CD4-positive, alpha-beta T cell treated with Interleukin-10 for 1 hour (primary cell): ENCODE measurements at regions not wholly inside any gene's neighbourhood (a gene's known extent, or its start where the extent isn't known, plus 50 kb on each side); places are given as distances from the start of the nearest gene placed in this dataset.
"Not testable (repeated sequence)": the region's sequence is repeated elsewhere in the genome, so short reads cannot be mapped to it uniquely, and the experiment has no call there.

Source experiments
- DNase-seq: peaks from one replicate; pipeline ENCODE4 v3.0.0-alpha.2; 2020

DNA sequence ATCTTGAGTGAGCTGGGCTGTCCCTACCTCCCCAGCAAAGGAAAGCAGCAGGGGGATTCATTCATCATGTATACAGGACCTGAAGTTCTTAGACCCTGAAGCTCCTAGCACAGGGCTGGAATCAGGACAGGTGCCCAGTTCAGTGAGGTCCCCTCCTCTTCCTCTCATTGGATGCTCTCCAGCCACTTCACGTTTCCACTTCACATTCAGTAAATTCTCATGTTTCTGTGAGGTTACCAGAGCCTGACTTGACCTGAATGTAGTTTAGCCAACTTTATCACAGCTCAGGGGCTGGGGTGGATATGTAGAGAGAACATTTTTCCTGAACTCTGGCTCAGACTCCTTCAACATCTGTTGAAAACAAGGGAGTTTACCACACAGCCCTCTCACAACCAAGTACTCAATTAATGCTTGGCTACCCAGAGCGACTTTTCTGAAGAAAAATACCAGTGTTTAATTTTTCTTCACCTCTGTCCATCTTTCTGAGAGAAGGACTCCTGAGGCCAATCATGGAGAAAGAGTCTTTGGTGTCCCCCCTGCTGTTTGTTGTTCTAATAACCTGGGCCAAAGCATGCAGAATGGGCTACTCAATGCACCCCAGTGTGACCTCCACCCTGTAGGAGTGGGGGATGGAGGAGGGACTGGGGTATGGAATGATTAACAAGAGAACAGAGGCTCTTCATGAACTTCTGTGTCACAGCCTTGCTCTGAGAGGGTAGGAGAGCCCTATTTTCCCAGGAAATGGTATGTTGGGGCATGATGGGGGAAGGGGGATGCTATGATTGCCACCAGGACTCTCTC lies 108.3 kb upstream of the FGGY start:
- no peak for DNase-seq

DNA sequence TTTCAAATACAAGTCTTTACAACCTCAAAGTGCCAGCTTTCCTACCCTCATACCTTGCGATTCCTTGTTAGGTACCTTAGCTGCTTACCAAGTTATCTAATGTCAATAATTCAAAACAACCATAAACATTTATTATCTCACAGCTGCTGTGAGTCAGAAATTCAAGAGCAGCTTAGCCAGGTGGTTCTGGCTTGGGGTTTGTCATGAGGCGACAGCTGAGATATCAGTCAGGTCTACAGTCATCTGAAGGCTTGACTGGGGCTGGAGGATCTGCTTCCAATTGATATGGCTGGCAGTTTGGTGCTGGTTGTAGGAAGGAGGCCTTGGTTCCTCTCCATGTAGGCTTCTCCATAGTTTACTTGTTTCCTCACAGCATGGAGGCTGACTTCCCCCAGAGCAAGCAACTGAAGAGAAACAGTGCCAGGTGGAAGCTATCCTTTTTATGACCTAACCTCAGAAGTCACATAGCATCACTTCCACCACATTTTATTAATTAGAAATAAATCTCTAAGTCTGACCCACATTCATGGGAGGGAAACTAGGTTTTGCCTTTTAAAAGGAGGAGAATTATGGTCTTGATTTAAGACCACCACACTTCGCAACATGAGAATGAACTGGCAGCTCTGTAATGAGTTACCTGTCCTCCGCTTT lies 103.3 kb upstream of the FGGY start:
- DNase-seq = no peak

DNA sequence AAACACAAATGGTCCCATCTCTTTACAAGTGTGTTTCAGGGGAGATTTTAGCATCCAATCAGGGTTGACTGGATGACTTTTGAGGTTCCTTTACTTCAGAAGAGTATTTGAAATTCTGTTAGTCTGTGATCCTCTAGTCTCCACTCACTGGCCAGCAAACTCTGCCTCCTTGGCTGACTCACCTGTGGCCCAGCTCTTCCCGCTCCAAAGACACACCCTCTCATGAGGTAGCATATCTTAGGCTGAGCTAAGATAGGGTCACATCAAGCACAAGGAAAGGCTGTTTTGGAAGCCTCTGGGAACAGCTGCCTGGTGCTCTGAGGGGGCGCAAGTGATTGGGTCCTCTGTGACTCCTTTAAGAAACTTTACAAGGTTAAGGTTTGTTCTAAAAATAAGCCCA lies 102.3 kb upstream of the FGGY start:
- DNase-seq = no peak

DNA sequence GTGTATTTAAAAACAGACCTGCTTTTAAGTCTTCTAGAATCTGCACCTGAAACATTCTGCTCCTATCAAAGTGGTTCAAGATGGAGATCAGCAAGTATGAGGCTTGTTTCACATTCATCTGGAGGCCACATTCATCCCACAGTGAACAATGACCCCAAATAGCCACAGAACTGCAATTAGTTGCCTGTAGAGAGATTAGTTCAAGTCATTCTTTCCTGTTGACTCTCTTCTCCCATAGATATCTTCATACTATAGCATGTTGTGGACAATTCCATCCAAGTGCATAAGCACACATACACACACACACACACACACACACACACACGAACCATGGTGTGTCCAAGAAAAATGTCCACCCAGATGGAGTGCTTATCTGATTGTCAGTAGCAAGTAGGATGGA lies 101.7 kb upstream of the FGGY start:
- DNase-seq = no peak

DNA sequence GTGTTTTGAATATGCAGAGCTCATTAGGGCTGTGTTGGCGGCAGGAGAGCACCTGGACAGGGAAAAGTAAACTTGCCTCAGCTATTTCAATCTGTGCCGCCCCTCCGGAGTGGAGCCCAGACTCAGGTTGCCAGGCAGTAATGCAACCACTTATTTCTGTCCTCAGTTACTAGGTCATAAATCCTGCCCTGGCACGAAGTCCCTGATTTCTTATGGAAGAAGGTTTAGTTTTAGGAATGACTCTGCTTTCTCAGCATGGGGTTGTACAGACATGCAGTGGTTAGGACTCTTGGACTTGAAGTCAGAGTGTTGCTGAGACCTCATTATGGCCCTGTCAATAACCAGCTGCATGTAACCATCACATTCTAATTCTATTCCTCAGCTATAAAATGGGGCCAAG lies 98.3 kb upstream of the FGGY start:
- DNase-seq = no peak

DNA sequence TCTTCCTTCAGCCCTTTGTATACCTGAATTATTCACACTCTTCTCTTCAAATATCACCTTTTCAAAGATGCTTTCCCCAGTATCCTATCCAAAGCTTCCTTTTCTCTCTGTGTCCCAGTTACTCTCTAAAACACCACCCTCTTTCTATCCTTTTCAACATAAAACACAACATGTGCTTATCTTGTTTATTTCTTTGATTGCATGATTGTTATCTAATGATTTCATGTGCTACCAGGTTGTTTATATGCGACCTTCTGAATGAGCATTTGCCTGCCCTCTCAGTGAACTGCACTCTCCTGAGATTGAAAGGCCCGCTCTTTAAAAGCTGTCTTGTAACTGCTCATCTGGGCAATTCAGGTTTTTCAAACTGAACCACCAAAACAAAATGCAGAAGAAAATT lies 97.7 kb upstream of the FGGY start:
- no peak for DNase-seq

DNA sequence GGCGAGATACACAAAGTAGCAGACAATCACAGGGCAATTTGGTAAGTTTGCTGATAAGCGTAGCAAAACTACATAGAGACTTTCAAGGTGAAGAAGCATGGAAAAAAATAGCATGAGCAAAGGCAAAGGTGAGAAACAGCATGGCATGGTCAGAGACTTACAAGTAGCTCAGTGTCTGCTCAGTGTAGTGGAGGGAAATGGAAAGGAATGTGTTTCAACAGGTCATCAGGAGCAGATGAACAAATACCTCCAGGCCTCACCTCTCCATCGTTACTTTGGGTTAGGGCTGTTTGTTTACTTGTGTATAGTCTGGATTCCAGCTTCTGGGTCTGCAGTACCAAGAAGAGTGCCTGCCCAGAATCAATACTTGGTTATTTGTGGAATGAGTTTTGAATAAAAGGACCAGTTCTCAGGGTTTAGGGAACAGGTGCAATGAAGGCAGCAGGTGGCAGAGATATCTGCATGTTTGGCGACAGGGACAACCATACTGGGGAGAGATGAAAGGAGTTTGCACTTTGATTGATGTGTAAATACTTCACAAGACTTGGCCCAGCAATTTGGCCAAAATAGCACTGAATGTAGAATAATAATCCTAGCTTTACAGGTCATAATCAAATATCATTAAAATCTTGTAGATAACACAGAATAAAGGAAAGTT lies 97.0 kb upstream of the FGGY start:
- no peak for DNase-seq

DNA sequence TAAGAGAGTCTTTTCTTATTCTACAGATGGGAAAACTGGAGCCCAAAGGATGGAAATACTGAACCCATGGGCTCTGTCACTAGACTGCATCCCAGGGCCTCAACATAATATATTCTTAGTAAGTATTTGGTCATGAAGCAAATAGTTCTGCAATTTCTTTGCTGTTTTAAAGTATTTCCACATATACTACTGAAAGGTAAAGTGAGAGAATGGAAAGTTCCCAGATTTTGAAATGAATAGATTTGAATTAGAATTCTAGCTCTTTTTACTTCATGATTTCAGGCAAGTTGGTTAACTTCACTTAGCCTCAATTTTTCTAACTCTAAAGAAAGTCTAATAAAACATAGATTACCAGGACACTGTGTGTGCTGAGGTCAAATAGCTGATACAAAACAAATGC lies 95.6 kb upstream of the FGGY start:
- no peak for DNase-seq

DNA sequence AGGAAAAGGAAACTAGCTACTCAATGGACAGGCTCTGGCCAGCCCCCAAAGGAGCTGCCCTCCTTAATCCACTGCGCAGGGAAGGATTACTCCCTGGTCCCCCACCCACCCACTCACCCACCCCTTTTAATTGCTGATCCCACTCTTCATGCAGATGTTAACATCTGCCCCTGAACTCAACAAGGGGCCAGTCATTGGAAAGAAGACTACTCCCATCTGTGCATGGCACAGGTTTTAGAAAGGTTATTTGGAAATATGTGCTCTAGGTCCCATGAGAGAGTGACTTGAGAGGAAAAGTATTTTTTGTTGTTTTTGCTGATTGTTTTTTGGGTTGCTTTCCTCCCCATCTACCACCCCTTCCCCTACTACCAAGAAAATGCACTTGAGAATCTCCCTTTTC lies 94.4 kb upstream of the FGGY start:
- no peak for DNase-seq

DNA sequence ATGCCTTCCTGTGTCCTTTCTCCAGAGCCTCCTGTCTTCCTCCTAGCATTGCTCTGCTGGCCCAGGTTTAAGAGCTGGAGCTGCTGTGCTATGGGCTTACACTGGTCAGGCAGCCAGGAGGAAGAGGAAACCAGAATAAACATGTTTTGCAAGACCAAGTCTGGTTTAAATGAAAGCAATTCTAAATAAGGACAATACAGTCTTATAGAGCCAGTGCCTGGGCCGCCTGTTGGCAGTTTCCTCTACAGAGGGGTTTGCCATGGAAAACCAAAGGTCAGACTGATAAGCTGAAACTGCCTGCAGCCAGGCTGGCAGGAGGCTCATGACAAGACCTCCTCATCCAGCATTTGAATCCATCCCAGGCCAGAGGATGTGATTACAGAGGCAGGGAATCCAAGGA lies 92.9 kb upstream of the FGGY start:
- no peak for DNase-seq

DNA sequence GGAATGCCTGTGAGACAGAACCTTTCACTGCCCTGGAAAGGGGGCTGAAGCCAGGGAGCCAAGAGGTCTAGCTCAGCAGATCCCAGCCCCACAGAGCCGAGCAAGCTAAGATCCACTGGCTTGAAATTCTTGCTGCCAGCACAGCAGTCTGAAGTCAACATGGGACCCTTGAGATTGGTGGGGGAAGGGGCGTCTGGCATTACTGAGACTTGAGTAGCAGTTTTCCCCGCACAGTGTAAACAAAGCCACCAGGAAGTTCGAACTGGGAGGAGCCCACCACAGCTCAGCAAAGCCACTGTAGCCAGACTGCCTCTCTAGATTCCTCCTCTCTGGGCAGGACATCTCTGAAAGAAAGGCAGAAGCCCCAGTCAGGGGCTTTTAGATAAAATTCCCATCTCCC lies 90.3 kb upstream of the FGGY start:
- DNase-seq = not testable (repeated sequence)

DNA sequence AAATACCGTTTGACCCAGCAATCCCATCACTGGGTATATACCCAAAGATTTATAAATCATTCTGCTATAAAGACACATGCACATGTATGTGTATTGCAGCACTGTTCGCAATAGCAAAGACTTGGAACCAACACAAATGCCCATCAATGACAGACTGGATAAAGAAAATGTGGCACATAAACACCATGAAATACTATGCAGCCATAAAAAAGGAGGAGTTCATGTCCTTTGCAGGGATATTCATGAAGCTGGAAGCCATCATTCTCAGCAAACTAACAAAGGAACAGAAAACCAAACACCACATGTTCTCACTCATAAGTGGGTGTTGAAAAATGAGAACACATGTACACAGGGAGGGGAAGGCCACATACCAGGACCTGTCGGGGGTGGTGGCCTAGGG lies 86.5 kb upstream of the FGGY start:
- not testable (repeated sequence) for DNase-seq

DNA sequence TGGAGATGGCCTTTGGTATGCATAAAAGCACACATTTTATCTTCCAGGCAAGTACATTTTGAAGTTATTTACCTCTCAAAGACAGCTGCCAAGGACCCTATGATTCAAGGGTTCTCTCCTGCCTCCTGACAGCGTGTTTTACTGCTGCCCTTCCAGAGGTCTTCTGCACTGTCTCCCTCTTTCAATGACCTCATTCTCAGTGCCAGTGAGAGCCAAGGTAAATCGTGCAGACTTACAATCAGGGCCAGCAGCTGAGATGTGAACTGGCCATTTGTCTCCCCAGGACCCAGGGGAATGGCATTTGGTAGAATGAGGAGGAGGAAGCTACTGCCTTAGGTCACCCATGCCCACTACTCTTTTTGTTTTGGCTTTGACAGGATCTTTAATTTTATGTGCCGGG lies 84.2 kb upstream of the FGGY start:
- no peak for DNase-seq

DNA sequence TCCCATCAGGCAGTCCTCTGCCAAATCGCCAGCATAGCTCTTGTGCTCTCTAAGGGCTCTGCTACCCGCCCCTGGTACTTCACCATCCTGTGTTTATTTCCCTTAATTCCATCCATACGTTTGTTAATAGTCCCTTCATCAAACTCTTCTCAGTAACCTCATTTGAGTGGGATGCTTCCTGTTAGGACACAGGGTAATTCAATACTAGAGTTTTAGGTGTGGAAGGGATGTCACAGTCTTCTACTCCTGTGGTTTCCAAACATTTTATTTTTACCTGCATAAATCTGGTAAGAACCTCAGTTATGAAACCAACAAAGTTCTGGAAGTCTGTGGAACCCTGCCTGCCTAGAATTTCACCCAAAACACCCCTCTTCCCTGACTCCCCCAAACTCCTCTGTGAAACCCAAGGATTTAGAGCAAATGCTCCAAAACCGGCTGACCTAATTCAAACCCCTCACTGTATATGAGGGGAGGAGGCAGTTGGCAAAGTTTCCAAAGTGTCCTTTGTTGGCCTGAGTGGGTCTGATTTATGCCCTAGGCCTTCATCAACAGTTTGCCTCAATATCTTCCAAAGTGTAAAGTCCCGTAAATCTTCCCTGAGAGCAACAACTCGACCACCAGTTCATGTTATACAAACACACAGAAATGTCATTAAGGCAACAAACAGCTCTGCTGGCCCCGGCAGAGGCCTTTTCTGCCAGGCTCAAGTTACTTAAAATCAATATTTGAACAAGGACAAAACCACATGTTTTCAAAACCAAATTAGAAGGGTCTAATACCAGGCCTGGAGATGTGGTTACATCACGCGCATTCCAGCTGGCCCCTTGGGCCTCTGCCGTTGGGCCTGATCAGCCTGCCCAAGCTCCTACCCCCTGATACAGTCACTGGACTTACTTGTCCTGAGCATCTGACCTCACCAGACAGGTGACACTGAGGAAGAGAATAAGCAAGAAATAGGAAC lies 82.4 kb upstream of the FGGY start:
- DNase-seq = no peak

DNA sequence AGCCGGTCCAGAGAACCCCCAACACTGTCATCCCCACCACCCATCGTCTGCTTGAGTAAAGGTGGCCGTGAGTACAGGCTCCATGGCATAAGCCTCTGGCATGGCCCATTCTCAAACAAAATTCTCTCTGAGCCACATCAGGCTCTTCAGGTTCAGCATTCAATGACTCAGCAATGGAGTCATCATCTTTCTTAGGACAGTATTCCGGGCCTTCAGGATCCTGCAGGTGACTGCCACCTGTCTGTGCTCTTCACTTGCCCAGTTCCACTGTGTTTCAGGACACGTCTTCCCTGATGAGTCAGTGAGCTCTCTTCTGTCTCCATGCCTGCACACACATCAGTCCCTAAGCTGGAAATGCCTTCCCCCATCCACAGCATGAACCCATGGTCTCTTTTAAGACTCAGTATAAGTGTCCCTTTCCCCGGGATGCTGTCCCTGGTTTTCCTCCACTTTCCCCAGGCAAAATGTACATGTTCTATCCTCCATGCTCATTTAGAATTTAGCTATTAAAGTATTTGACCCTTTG lies 81.1 kb upstream of the FGGY start:
- no peak for DNase-seq

DNA sequence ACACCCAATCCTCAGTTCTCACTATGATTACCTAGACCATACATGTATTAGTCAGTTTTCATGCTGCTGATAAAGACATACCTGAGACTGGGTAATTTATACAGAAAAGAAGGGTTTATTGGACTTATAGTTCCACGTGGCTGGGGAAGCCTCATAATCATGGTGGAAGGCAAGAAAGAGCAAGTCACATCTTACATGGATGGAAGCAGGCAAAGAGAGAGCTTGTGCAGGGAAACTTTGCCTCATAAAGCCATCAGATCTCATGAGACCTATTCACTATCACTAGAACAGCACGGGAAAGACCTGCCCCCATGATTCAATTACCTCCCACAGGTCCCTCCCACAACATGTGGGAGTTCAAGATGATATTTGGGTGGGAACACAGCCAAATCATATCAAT lies 79.5 kb upstream of the FGGY start:
- not testable (repeated sequence) for DNase-seq

DNA sequence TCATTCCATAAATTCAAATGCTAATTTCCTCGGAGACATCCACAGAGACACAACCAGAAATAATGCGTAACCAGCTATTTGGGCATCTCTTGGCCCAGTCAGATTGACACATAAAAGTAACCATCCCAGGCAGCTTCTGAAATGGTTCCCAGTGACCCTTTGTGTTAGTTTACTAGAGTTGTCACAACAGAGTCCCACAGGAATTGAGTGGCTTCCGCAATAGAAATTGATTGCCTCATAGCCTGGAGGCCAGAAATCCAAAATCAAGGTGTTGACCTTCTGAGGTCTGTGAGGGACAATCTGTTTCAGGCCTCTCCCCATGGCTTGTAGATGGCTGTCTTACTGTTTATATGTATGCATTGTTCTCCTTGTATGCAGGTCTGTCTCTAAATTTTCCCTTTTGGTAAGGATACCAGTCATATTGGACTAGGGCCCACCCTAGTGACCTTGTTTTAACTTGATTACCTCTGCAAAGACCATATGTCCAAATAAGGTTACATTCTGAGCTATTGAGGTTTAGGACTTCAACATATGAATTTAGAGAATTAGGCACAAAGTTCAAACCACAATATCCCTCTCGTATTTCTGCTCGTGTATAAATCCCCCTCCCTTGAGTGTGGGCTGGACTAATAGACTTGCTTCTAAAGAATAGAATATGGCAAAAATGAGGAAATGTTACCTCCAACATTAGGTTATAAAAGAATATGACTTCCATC lies 78.2 kb upstream of the FGGY start:
- no peak for DNase-seq

DNA sequence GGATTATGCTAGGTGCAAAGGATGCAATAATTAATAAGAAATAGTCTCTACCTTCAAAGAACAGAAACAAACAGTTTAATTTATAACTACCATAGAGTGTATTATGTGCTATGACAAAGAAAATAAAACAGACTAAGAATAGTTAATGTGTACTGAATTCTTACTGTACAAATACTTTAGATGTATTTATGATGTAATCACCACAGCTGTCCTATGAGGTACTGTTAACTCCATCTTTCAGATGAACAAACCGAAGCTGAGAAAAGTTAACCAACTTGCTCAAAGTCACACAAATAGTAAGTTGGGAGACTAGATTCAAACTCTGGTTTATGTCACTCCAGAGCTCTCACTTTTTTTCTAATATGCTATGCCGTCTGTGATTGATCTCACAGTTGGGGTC lies 77.0 kb upstream of the FGGY start:
- no peak for DNase-seq

DNA sequence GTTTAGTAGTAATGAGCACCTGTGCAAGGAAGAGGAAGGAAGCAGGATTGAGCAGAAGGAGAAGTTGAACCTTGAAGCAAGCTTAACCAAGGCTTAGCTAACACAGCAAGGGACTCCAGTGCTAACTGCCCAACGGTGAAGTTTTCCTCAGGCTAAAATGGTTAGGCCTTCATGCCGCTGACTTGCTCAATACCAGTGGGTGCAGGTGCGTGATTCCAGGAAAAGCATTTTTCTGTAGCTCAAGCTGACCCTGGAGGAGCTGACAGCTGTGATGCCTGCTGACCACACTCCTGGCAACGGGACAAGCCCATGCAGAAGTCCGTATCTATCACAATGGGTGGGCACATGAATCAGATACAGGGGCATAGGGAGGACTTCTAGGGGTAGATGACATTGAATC lies 76.5 kb upstream of the FGGY start:
- no peak for DNase-seq

DNA sequence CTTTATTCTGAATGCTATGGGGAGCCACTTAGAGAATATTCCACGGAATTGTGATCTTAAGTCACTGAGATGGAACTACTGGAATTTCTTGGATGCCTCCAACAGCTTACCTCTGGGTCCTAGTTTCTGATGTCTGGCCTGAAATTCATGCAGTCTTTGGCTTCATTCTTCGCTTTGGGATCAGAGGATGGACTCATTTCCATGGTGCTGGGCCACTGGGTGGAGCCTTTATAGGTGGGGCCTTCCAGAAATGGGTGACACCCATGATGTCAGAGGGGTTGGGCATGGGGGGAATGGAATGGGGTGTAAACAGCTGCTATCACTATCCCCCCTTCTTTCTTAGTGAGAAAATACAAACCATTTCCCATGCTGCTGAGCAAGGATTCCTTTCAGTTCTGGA lies 73.7 kb upstream of the FGGY start:
- no peak for DNase-seq

DNA sequence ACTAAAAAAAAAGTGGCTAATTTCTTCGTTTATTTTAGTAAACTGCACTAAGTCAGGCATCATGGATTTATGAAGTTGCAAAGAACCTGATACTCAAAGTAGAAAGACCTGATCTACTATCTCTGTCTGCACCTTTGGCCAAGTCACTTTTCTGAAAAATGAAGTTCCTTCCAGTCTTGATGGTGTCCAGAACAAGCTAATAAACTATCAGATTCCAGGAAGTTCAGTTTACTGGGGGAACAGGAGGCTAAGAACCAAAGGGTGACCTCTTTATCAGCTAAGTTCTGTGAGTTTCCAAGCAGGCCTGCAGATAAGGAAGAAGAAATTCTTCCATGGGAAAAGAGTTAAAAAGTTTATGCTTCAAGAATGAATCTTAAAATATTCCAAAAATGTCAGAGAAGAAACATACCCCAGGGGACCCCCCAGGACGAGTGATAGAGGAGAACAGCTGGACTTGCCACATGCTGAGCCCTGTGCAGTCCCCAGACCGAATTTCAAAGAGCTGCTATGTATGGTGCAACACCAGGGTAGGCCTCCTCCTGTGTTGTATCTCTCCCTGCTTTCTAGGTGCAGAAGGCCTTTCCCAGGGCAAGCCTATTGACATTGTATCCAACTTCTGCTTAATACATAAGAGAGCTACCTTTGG lies 72.8 kb upstream of the FGGY start:
- DNase-seq = no peak
